GM19452 (cell line): ENCODE measurements at regions not wholly inside any gene's neighbourhood (a gene's known extent, or its start where the extent isn't known, plus 50 kb on each side); places are given as distances from the start of the nearest gene placed in this dataset.

Source experiments
- ATAC-seq: cut with Tn5 transposase; IDR thresholded peaks from one replicate; pipeline ENCODE4 v1.9.1; 2021; ENCODE audit not compliant: unreplicated experiment

DNA sequence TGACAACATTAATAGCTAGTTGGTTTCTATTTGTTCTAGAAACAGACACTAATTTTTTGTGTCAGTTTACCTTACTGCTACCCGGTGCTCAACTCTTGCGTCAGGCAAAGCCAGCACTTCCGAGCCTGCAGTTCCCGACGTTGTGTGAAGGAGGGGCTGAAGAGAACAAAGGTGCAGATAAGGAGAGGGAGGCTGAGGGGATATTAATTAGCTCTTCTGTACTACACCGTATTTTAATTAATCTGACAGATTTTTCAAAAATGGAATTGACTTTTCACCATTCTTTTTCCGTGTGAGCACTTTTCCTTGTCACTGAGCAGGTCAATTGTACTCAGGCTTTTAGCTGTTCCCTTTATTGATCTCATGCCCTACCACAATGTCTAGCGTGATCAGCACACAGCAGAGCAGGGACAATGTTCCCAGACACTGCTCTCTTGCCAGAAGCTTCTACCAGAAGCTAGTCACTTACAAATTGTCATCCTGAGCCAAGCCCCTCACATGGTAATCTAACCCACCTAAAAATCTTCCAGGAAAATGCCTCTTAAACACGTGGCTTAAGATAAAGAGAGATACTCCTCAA is 650.5 kb upstream of the MKI67 start:
- ATAC-seq, result no peak

DNA sequence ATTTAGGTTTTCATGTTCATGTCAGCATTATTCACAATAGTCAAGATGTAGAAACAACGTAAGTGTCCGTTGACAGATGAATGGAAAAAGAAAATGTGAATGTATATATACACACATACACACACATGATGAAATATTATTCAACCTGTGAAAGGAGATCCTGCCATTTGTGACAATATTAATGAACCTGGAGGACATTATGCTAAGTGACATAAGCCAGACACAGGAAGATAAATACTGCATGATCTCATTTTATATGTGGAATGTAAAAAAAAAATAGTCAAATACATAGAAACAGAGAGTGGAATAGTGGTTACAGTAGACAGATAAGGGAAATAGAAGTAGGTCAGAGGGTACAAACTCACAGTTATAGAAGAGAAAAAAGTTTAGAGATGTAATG is 651.1 kb upstream of the MKI67 start:
- no peak for ATAC-seq

DNA sequence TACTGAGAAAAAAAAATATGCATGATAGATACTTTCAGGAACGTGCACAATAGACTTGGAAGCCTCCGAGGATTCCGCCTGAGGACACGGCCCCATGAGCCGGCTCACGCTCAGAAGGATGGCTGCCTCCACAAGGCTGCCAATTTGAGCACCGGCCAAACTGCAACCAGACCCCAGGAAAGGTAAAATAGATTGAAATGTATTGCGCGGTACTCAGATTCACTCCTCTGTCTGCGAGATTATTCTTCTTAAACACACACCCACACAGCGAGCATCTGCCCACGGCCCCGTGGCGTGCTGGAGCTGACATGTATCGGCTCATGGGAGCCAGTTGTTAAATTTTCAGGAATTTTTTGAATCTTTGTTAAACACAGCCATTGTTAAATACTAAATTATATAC is 653.2 kb upstream of the MKI67 start:
- ATAC-seq, result no peak

DNA sequence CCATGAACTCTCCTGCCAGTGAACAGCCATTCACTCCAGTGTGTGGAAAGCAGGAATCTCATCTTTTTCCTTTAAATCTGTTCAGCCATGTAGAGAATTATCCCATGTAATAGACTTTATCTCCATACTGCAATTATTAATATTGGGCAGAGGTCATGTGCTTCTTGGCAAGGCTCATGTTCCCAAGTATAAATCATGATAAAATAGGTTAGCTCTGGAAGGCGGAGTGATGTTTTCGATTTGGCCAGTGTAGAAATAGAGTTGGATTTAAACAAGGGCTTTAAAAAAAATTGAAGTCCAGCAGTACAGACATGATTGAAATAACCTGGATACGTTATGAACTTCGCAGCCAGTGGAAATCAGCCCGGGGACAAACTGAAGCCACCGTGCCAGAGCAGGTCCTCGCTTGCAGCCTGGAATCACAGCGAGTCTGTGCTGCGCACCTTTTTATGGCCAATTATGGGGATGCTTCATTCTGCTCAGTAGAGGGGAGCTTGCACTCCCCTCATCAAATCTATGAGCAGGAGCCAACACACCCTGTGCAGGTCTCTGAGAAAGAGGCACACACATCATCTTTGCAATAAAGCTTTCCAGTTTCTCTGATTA is 654.0 kb upstream of the MKI67 start:
- ATAC-seq, result no peak

DNA sequence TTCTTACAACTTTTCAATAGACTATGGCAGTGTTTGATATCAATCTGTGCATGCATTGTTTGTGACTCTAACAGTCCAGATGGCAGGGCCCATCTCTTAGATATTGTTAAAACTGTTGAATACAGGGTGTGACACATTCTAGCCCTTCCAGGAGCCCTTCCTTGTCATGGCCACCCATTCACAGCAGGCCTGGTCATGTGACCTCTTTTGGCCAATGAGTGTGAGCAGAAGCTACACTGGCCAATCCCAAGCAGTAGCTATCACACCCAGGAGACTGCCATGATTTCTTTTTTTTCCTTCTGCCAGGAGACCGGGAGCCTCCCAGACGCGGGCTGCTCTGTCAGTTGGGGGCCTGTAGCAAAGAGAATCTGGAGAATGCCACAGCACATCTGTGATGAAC is 655.4 kb upstream of the MKI67 start:
- ATAC-seq, result no peak

DNA sequence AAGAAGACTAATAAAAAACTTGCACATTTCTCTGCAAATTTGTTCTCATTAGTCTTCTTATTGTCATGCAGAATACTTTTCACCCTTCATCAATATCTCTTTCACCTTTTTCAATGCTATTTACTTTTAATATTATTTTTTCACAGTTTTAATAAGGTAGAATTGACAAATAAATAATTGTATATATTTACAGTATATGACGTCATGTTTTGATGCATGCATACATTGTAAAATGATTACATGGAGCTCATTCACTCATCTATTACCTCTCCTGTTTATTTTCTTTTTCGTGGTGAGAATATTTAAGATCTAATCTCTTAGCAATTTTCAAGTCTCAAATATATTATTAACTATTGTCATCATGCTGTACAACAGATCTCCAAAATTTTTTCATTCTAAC is 658.2 kb upstream of the MKI67 start:
- no peak for ATAC-seq

DNA sequence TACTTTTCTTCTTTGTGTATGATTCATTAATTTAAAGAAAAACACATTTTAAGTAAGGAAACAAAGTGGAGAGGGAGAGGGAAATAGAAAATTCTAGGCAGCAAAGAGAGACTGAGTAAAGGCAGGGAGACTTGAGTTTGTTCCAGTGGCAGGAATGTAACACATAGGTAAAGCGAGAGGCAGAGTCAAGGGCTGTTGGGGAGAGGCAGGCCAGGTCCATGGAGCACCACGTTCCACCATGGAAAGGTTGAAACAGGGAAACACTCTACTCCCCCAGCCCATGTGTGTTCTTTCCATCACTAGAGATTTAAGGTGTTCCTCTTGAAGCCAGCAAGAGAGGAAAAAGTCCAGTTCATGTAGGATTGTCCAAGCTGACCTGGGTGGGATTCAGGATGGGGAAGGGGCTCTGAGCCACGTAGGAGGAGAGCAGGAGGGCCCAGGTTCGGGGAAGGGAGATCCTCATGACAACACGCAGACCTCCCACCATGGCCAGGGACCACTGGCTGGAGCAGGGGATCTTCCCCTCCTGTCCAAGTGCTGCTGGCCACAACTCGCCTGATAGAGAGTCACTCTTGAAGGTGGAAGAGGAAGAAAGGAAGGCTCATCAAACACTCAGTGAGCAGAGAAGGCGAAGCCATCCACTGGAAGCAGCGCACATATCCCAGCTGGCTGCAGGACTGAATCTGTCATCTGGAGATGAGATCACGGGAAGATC is 666.4 kb upstream of the MKI67 start:
- ATAC-seq, result no peak

DNA sequence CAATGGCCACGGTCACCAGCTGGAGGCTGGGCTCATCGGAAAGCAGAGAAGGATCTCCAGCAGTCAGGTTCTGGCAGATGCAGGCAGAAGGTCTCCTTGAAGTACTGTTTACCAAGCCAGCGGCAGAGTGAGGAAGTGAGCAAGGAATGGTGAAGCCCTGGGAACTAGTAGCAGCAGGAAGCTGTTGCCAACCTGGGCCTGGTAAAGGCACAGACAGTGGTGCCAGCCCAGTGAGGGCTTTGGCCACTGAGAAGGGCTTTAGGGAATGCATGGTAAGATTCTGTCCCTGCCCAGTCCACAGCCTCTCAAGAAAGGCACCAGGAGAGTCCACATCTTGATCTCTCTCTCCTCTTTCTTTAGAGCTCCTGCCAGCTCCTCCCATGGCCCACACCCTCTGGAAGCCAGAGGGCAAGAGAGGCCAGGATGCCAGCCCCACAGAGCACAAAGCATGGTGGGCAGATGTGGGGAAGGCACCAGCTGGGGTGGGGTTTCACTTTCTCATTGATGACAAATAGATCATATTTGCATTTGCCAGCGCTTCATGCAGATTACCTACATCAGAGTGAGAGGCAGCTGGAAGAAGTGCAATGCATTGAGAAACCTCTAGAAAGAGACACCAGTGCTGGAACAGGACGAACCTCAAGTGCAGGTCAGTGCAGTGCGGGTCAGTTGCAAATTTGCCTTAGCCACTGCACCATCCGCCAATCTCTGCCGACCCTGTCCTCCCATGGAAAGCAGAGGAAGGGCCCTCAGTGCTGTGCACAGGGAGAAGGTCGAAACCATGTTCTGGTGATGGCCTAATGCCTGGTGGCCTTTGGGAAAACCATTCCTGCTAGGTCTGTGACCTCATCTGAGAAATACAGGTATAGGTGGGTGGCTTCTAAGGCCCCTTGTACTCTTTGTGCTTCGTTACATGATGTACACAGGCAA is 667.8 kb upstream of the MKI67 start:
- no peak for ATAC-seq

DNA sequence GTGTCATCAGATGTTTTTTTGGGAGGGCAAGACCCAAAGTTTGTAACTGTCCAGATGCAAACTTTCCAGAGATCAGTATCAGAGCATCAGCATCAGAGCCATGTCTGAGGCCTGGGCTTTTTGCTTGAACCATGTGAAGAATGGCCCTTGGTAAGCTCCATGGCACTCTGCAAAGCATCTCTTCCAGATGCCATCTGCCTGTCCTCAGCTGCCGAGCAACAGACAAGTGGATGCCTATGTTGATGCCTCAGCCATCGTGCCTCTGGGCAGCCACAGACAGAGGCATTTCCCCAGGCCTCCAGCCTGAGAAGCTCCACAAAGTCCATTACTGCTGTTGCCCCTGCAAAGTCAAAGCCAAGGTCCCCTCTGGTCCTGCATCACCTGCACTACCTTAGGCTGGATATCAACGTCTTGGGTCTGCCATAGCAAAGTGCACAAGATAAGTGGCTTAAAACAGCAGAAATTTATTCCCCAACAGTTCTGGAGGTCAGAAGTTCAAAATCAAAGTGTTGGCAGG is 670.2 kb upstream of the MKI67 start:
- ATAC-seq, result no peak

DNA sequence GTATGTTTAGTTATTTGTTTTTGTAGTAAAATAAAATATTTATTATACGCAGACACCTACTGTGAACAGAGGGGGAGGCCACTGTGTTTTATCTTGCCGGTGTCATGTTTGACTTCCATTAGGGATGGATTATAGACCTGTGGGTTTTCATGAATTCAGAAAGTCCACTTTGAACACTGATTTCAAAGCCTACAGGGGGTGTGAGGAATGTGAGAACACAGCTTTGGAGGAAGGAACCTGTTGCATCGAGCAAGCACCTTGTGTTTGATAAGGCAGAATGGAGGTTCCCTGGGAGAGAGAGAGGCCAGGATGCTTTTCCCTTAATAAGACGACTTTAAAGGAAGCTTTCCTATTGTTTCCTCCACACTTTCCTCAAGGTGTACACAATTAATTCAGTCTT is 665.0 kb upstream of the MGMT start:
- ATAC-seq, result no peak

DNA sequence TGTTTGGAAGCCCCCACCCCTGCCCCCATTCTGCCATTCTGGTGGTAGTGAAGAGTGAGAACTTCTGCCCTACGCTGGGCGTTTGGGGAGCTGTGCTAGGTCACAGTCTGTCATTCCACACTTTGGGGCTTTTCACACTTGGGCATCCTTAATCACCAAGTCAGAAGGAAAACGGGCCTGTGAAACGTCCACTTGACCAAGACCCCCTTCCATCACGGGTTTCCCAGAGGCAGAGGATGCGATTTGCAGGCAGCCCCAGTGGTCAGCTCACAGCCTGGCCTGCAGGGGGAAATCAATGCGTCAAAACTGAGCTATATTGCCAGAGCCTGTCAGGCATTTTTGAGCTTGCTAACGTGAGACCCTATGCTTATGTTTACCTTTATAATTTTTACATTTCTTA is 663.3 kb upstream of the MGMT start:
- ATAC-seq, result no peak

DNA sequence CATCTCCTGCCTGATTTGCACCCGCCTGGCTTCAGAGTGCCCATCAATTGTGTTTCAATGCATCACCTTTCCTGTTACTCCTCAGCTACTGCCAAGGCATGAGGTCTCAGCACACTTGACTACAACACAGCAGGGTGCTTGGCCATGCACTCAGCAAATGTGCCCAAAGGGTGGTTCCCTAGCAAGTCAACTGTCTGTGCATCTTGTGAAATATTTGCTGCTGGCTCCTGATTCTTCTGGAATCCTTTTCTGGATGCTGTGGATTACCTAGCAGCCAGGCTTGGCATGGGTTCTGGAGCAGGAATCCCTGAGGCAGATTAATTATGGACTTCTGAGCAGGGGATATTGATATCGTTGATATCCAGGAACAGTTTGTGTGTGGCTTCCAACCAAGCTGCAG is 662.6 kb upstream of the MGMT start:
- ATAC-seq, result no peak

DNA sequence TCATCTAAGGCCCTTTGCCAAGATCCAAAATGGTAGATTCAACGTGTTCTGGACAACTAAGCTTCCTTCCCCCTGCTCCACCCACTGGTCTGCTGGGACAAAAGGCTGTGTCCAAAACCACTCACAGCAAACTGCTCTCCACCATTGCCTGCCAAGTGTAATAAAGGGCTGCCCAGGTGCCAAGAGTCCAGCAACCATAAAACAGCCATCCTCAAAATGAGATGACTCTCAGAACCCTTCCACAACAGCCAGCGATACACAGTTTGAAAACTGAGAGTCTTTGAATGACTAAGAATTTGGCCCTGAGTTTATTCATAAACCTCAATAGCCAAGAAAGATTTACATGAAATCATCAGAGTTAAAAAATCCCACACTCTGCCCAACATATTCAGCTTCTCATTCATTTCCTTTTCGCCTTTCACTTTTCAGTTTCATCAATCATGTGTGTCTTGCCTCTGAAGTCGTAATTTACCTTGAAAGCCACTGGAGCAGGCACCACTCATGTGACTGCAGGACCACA is 658.1 kb upstream of the MGMT start:
- no peak for ATAC-seq

DNA sequence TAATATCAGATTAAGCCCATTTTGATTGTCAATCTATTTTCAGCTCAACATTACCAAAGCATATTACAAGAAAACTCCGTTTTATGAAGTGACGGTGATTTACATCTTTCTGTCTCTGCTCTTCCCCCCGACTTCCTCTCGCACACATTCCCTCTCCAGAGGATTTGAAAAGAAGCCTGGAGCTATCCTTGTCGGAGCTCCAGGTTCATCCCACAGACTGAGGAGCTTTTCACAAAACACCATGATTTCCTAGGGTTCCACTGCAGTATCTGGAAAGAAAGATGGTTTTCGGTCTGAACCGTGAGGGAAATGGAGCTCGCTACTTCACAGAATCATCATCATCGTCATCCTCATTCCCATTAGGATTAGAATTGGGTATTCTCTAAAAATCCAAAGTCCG is 655.5 kb upstream of the MGMT start:
- no peak for ATAC-seq

DNA sequence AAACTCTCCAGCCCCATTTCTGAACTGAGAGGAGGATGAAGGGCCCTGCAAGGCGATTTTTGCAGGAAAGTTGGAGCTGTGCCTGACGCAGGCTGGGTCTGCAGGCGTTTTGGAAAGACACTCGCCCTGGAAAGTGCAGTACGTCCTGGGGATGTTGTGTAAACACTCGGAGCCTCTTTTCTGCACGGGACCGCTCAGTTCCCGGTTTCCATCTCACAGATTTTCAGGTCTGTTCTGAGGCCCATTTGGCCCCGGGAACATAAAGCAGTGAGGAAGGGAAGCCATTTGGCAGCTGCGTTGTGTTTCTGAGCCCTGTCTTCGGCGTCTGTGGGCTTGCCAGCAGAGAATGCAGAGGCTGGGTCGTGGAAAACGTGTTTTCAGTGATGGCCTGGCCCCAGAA is 655.0 kb upstream of the MGMT start:
- no peak for ATAC-seq

DNA sequence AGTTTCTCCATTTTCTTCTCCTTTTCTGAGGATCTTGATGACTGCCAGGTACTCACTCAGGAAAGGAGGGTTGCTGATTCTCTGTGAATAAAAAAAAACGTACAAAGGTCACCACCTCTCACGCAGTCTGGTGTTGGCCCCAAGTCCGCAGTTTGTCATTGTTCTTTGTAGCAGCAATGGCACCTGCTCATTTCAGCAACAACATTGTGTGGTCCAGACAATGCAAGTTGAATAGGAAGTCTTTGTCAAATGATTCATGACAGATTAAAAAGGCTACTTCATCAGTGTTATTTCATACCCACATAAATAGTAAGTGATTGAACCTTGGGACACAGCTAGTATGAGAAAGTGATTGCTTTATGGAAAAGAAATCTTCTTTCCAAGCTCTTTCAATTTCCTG is 653.5 kb upstream of the MGMT start:
- no peak for ATAC-seq

DNA sequence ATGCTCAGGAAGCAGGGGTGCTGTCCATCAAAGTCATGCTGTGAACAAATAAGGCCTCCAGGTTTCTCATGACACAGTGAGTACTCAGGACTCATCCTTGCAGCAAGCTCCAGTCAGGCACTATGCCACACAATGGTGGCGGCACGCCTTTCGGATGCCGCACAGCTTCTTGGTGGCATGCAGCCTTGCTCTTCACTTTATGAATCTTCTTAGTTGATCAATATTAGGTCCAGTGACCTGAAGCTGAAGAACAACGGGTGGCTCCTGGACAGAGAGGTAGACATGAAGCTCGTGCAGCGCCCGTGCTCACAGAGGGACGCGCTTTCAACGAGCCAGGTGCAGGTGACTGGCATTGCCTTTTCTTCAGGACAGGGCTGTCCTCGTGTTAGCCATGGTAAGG is 653.0 kb upstream of the MGMT start:
- no peak for ATAC-seq

DNA sequence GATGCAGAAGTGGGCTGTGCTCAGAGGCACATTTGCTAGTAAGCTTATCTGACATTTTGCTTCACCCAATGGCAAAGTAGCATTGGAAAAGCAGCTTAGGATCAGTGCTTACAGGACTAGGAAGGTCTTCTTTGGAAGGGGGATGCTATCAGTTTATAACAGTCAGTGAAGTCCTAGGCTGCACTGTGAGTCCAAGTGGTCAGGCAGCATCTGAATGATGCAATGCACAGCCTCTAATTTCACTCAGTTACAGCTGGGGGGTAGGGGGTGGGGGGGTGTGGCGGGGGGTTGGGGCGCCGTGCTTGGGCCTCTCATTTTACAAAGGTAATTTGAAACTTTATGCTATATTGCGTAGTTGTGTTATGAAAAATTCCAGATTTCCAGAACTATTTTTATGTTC is 652.3 kb upstream of the MGMT start:
- no peak for ATAC-seq

DNA sequence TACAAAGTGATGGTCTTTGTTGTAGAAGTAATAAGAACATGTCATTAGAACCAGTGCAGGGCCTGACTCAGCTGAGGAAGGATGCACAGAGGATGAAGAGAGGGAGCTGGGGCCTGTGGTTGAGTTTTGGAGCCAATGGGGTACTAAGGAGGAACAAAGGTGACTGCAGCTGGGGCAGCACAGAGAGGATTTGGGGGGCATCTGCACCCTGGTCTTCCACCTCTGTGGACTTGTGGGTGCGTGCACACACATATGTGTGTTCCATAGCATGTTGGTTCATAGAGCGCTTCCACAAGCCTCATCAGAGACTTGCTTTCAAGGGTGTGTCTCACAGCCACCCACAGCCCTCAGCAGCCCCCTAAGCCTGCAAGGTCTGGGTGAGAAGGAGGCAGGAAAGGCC is 650.3 kb upstream of the MGMT start:
- ATAC-seq, result no peak

DNA sequence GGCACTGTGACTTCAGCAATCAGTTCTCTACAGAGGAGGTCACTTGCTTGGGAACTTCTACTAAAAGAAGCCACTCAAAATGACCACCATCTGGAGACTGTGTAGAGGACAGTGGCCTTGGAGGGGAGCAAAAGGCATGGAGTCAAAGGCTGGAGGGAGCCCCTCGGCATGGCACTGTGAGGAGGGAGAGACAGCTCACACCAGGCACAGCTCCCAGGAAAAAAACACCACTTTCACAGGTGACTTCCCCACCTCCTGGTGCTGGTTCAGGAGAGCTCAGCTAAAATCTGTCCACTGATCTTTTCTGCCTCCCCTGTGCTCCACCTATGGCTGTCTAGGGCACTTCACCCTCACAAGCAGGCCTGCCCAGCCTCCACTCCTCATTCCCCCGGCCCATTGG is 649.4 kb upstream of the MGMT start:
- no peak for ATAC-seq

DNA sequence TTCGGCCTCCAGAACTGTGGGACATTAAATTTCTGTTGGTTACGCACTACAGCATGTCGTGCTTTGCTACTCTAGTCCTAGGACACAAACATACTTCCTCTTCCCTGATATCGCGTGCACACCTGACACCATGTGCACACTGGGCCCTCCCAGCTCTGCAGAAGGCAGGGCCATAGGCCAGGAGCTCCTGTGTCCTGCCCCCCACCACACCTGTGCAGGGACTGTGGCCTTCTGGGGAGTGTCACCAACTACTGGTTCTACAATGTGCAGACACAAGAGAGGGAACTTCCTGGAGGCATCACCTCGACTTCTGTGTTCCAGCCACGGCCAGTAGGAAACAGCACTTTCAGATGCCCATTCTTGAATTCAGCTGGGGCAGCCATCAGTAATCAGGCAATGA is 646.4 kb upstream of the MGMT start:
- no peak for ATAC-seq
